Endodermal cell (in vitro differentiated cells): ENCODE measurements at regions not wholly inside any gene's neighbourhood (a gene's known extent, or its start where the extent isn't known, plus 50 kb on each side); places are given as distances from the start of the nearest gene placed in this dataset.
A peak's percentile ranks its signal among the peaks of the same experiment; 100 is the strongest.
"Not testable (repeated sequence)": the region's sequence is repeated elsewhere in the genome, so short reads cannot be mapped to it uniquely, and the experiment has no call there.

Experiments used
- DNase-seq: peaks from one replicate; pipeline ENCODE4 v3.0.0-alpha.2; 2017
- H3K27ac ChIP-seq: 2 replicates; pipeline ENCODE4 v1.5.1; 2013; ENCODE audit warnings: mild to moderate bottlenecking, low read depth, low read length, moderate library complexity
- H3K27me3 ChIP-seq: 2 replicates; pipeline ENCODE4 v1.6.1; 2013; ENCODE audit warnings: mild to moderate bottlenecking, low read length, moderate library complexity; ENCODE audit not compliant: insufficient read depth, control insufficient read depth, poor library complexity, severe bottlenecking
- H3K36me3 ChIP-seq: 2 replicates; pipeline ENCODE4 v1.7.0; 2013; ENCODE audit warnings: mild to moderate bottlenecking, low read length, moderate library complexity; ENCODE audit not compliant: control insufficient read depth, insufficient read depth
- H3K4me1 ChIP-seq: one replicate; pipeline ENCODE4 v1.7.0; 2013; ENCODE audit warnings: low read length; ENCODE audit not compliant: control insufficient read depth, insufficient read depth
- H3K4me3 ChIP-seq: 2 replicates; pipeline ENCODE4 v1.5.1; 2013; ENCODE audit warnings: mild to moderate bottlenecking, low read length, moderate library complexity
- H3K9ac ChIP-seq: 2 replicates; pipeline ENCODE4 v1.6.1; 2013; ENCODE audit warnings: mild to moderate bottlenecking, low read length, moderate library complexity; ENCODE audit not compliant: poor library complexity, severe bottlenecking; ENCODE audit errors: extremely low read depth
- H3K9me3 ChIP-seq: 2 replicates; pipeline ENCODE4 v1.6.1; 2013; ENCODE audit warnings: mild to moderate bottlenecking, low read length, moderate library complexity; ENCODE audit not compliant: control insufficient read depth
- H3K27ac Mint-ChIP-seq: 2 replicates; pipeline ENCODE4 v1.8.0; 2020; ENCODE audit warnings: mixed read lengths
- H3K27me3 Mint-ChIP-seq: 2 replicates; pipeline ENCODE4 v1.8.0; 2021; ENCODE audit warnings: mild to moderate bottlenecking, mixed read lengths; ENCODE audit not compliant: insufficient read depth
- H3K36me3 Mint-ChIP-seq: 2 replicates; pipeline ENCODE4 v1.8.0; 2020; ENCODE audit warnings: low read depth, mixed read lengths
- H3K4me1 Mint-ChIP-seq: 2 replicates; pipeline ENCODE4 v1.8.0; 2020; ENCODE audit warnings: mixed read lengths
- H3K4me3 Mint-ChIP-seq: 2 replicates; pipeline ENCODE4 v1.8.0; 2020; ENCODE audit warnings: mild to moderate bottlenecking, moderate library complexity, mixed read lengths
- H3K9me3 Mint-ChIP-seq: 2 replicates; pipeline ENCODE4 v1.8.0; 2020; ENCODE audit warnings: mild to moderate bottlenecking, mixed read lengths
- CTCF ChIP-seq: fragments of 200-600 bp; sonication (generic); conservative IDR thresholded peaks from 2 replicates; pipeline ENCODE4 v1.5.0; 2021; ENCODE audit warnings: antibody characterized with exemption, mild to moderate bottlenecking
- WGBS, 2 experiments: methylation state at CpG; one replicate each; pipeline versions ENCODE4 v1.1.5 to v1.1.7; 2013; ENCODE audit warnings: missing lambda C conversion rate in 2 of 2, mixed read lengths in 1 of 2; ENCODE audit not compliant: insufficient coverage in 1 of 2, insufficient read length in 1 of 2; 5-methylcytosine and 5-hydroxymethylcytosine counted together

DNA sequence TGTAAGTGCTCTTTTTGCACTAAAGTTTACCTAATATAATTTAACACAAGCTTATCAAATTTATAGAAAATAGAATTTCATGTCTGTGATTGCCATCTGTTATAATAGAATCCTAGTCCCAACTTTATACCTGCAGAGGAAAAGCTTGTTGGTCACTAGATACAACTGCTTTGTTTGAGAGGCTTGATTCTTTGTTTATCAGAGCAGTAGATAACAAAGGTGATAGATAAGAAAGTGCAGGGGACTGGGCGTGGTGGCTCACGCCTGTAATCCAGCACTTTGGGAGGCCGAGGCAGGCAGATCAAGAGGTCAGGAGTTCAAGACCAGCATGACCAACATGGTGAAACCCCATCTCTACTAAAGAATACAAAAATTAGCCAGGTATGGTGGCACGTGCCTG lies 528.0 kb downstream of the STK39 start:
- Histone ChIP-seq H3K4me3 (no peak overlapping the region), H3K9ac (no peak overlapping the region), H3K4me1 (no peaks in the 10 kb centered on the region), H3K27ac (no peak overlapping the region), H3K9me3 (peaks cover 3% of the 10 kb centered on the region), H3K27me3 (no peaks in the 10 kb centered on the region), H3K36me3 (no peaks in the 10 kb centered on the region)
- WGBS, 2 experiments = 75 to 94% methylated on average over 3 to 4 of the region's 4 CpGs
- H3K36me3 Mint-ChIP-seq = no peaks in the 10 kb centered on the region
- peaks cover 7% of the 10 kb centered on the region for H3K4me1 Mint-ChIP-seq
- H3K4me3 Mint-ChIP-seq = no peak overlapping the region
- no peak for TF ChIP-seq CTCF
- H3K27me3 Mint-ChIP-seq = peaks cover 17% of the 10 kb centered on the region
- peaks cover 2% of the 10 kb centered on the region for H3K9me3 Mint-ChIP-seq
- no peak for DNase-seq
- H3K27ac Mint-ChIP-seq = no peak overlapping the region

GRCh38 chr2:167718560-167718959 lies 528.8 kb downstream of the STK39 start:
- H3K27me3 ChIP-seq = no peaks in the 10 kb centered on the region
- H3K27ac ChIP-seq = no peak overlapping the region
- peaks cover 2% of the 10 kb centered on the region for H3K9me3 Mint-ChIP-seq
- H3K4me1 ChIP-seq = no peaks in the 10 kb centered on the region
- no peaks in the 10 kb centered on the region for H3K36me3 Mint-ChIP-seq
- no peak overlapping the region for H3K27ac Mint-ChIP-seq
- H3K4me3 ChIP-seq = no peak overlapping the region
- H3K4me1 Mint-ChIP-seq = peaks cover 7% of the 10 kb centered on the region
- WGBS, 2 experiments = 95 to 100% methylated on average over 1 of the region's 1 CpG
- no peak for DNase-seq
- H3K9ac ChIP-seq = no peak overlapping the region
- no peak overlapping the region for H3K4me3 Mint-ChIP-seq
- peaks cover 3% of the 10 kb centered on the region for H3K9me3 ChIP-seq
- TF ChIP-seq CTCF = no peak
- H3K36me3 ChIP-seq = no peaks in the 10 kb centered on the region
- H3K27me3 Mint-ChIP-seq = peaks cover 19% of the 10 kb centered on the region

GRCh38 chr2:167715932-167716331 lies 531.5 kb downstream of the STK39 start:
- Histone ChIP-seq H3K9me3 (peaks cover 3% of the 10 kb centered on the region), H3K27me3 (no peaks in the 10 kb centered on the region), H3K9ac (no peak overlapping the region), H3K27ac (no peak overlapping the region), H3K4me3 (no peak overlapping the region), H3K36me3 (no peaks in the 10 kb centered on the region), H3K4me1 (no peaks in the 10 kb centered on the region)
- Mint-ChIP-seq H3K4me1 (peaks cover 9% of the 10 kb centered on the region), H3K27me3 (peaks cover 19% of the 10 kb centered on the region), H3K27ac (no peak overlapping the region), H3K4me3 (no peak overlapping the region), H3K9me3 (peaks cover 2% of the 10 kb centered on the region), H3K36me3 (no peaks in the 10 kb centered on the region)
- TF ChIP-seq CTCF = peak; percentile 37
- WGBS, 2 experiments = 96 to 100% methylated on average over 6 to 29 of the region's 29 CpGs
- DNase-seq = peak; percentile 63

DNA sequence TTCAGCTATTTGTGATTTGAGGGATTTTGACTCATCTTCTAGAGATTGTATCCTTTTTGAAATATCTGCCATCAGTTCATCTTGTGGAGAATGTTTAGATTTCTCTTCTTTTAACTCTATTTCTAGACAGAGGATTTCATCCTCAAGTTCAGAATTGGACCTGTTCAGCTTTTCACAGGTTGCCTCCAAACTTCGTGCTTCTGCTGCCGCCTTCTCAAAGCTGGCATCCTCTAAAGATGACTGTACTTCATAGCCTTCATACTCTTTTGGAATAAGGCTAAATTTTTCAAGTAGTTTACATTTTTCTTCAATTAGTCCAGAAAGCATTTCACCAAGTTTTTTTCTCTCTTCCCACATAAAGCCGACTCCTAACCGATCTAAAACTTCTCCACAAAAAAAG lies 531.9 kb downstream of the STK39 start:
- not testable (repeated sequence) for H3K27ac ChIP-seq, H3K9me3 ChIP-seq, H3K4me3 ChIP-seq, H3K4me1 ChIP-seq, H3K9me3 Mint-ChIP-seq, H3K27me3 ChIP-seq, H3K27ac Mint-ChIP-seq, H3K4me3 Mint-ChIP-seq, H3K9ac ChIP-seq, H3K36me3 Mint-ChIP-seq, DNase-seq, H3K36me3 ChIP-seq
- H3K27me3 Mint-ChIP-seq = peaks cover 19% of the 10 kb centered on the region
- peaks cover 14% of the 10 kb centered on the region for H3K4me1 Mint-ChIP-seq
- WGBS, 2 experiments = 80 to 93% methylated on average over 1 to 4 of the region's 4 CpGs
